Lung (tissue), 11 donors: ENCODE measurements at regions not wholly inside any gene's neighbourhood (a gene's known extent, or its start where the extent isn't known, plus 50 kb on each side); places are given as distances from the start of the nearest gene placed in this dataset.

Source experiments
- ATAC-seq: fragments of 200-7000 bp; cut with Tn5 transposase; one replicate; pipeline ENCODE4 v1.9.1; 2020; ENCODE audit warnings: moderate number of reproducible peaks; ENCODE audit not compliant: insufficient read depth, low FRiP score
- DNase-seq, 3 donors: peaks; one replicate each; pipeline ENCODE4 v3.0.0-alpha.2; 2013 to 2017
- H3K27ac ChIP-seq, 2 donors: one replicate each; pipeline ENCODE4 v1.5.1; 2013; ENCODE audit warnings: mild to moderate bottlenecking in 2 of 2, moderate library complexity in 2 of 2, control low read depth in 1 of 2, inconsistent platforms in 1 of 2, low read depth in 1 of 2, low read length in 1 of 2
- H3K27me3 ChIP-seq, 3 donors: one replicate each; pipeline ENCODE4 v1.5.1; 2013; ENCODE audit warnings: low read length in 2 of 3; ENCODE audit not compliant: control insufficient read depth in 3 of 3, insufficient read depth in 3 of 3
- H3K36me3 ChIP-seq, 4 donors: one replicate each; pipeline ENCODE4 v1.5.1; 2013; ENCODE audit warnings: low read length in 4 of 4, mild to moderate bottlenecking in 1 of 4, moderate library complexity in 1 of 4; ENCODE audit not compliant: control insufficient read depth in 4 of 4, insufficient read depth in 4 of 4
- H3K4me1 ChIP-seq, 5 donors: one replicate each; pipeline ENCODE4 v1.5.1; 2013; ENCODE audit warnings: low read length in 5 of 5, mild to moderate bottlenecking in 2 of 5, moderate library complexity in 1 of 5; ENCODE audit not compliant: control insufficient read depth in 5 of 5, insufficient read depth in 5 of 5
- H3K4me3 ChIP-seq: one replicate; pipeline ENCODE4 v1.5.1; 2013; ENCODE audit warnings: mild to moderate bottlenecking, control low read depth, moderate library complexity
- H3K9ac ChIP-seq, 2 donors: one replicate each; pipeline ENCODE4 v1.5.1; 2013; ENCODE audit warnings: low read length in 2 of 2, control low read depth in 1 of 2; ENCODE audit not compliant: insufficient read depth in 1 of 2
- H3K9me3 ChIP-seq, 4 donors: one replicate each; pipeline ENCODE4 v1.5.1; 2013; ENCODE audit warnings: low read length in 3 of 4, mild to moderate bottlenecking in 1 of 4, moderate library complexity in 1 of 4; ENCODE audit not compliant: control insufficient read depth in 4 of 4, insufficient read depth in 3 of 4
- WGBS, 2 donors: extraction: QIAGEN DNeasy Blood & Tissue Kit; methylation state at CpG; one replicate each; pipeline ENCODE4 v1.1.7; 2013; 5-methylcytosine and 5-hydroxymethylcytosine counted together
- TF ChIP-seq, protein P1 (sequence below): IDR thresholded peaks from 2 replicates; pipeline ENCODE4 v1.5.1; 2012; ENCODE audit warnings: mild to moderate bottlenecking; ENCODE audit errors: control extremely low read depth, extremely low read depth
- donor health status: control.
- donor health status: control.
- donor health status: Bipolar disorder and iron deficiency.
- donor health status: healthy.
- donor health status: DM: yes; HTN: yes; CAD: no.

- H3K27ac ChIP-seq: no peak overlapping the region
- no peak overlapping the region for H3K9ac ChIP-seq
- no peaks in the 10 kb centered on the region for H3K36me3 ChIP-seq
- no peak for ATAC-seq
- H3K27me3 ChIP-seq: peaks cover 0 to 4% (median 0%) of the 10 kb centered on the region in 3 donors
- H3K4me1 ChIP-seq: no peaks in the 10 kb centered on the region
- H3K9me3 ChIP-seq: peaks cover 0 to 5% (median 4%) of the 10 kb centered on the region in 4 donors
- 53 to 60% methylated on average over 11 of the region's 11 CpGs for WGBS, 2 donors
- no peak for DNase-seq
- TF ChIP-seq, protein P1, sequence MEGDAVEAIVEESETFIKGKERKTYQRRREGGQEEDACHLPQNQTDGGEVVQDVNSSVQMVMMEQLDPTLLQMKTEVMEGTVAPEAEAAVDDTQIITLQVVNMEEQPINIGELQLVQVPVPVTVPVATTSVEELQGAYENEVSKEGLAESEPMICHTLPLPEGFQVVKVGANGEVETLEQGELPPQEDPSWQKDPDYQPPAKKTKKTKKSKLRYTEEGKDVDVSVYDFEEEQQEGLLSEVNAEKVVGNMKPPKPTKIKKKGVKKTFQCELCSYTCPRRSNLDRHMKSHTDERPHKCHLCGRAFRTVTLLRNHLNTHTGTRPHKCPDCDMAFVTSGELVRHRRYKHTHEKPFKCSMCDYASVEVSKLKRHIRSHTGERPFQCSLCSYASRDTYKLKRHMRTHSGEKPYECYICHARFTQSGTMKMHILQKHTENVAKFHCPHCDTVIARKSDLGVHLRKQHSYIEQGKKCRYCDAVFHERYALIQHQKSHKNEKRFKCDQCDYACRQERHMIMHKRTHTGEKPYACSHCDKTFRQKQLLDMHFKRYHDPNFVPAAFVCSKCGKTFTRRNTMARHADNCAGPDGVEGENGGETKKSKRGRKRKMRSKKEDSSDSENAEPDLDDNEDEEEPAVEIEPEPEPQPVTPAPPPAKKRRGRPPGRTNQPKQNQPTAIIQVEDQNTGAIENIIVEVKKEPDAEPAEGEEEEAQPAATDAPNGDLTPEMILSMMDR: no peak
- H3K4me3 ChIP-seq: no peak overlapping the region
These were observed 239.5 kb downstream of the BUD13 start for GRCh38 chr11:116533186-116533825.

GRCh38 chr11:116532066-116532465 lies 240.7 kb downstream of the BUD13 start:
- no peaks in the 10 kb centered on the region for H3K36me3 ChIP-seq
- ATAC-seq (no peak), DNase-seq (no peak)
- WGBS, 2 donors: 80 to 82% methylated on average over 8 of the region's 8 CpGs
- peaks cover 0 to 4% (median 0%) of the 10 kb centered on the region in 3 donors for H3K27me3 ChIP-seq
- H3K4me3 ChIP-seq: no peak overlapping the region
- TF ChIP-seq, protein P1: no peak
- H3K9ac ChIP-seq: no peak overlapping the region
- H3K27ac ChIP-seq: no peak overlapping the region
- H3K4me1 ChIP-seq: no peaks in the 10 kb centered on the region
- H3K9me3 ChIP-seq: peaks cover 0 to 5% (median 4%) of the 10 kb centered on the region in 4 donors

DNA sequence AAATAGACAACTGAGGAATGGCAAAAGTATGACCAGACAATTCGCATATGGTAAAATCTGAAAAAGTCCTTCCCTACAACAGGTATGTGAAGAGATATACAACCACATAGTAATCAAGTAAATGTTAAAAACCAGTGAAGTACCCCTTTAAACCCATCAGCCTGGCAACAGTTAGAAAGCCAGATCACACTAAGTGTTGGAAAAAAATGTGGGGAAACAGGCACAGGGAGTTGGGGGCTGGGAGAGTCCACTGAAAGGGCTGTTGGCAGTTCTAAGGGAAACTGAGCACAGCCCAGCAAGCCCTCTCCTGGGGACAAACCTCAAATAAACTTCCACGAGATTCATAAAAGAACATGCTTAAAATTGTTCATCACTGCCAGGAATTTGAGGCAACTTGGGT lies 242.1 kb downstream of the BUD13 start:
- no peak overlapping the region for H3K27ac ChIP-seq
- whole genome bisulfite sequencing, 2 donors: 94 to 96% methylated on average over 2 of the region's 2 CpGs
- H3K27me3 ChIP-seq: peaks cover 0 to 4% (median 0%) of the 10 kb centered on the region in 3 donors
- peaks cover 0 to 5% (median 4%) of the 10 kb centered on the region in 4 donors for H3K9me3 ChIP-seq
- no peaks in the 10 kb centered on the region for H3K36me3 ChIP-seq
- DNase-seq: no peak
- H3K9ac ChIP-seq: no peak overlapping the region
- TF ChIP-seq, protein P1: no peak
- ATAC-seq: no peak
- H3K4me3 ChIP-seq: no peak overlapping the region
- no peaks in the 10 kb centered on the region for H3K4me1 ChIP-seq

- Histone ChIP-seq H3K27ac (no peak overlapping the region), H3K9me3 (peaks cover 0 to 5% (median 4%) of the 10 kb centered on the region in 4 donors), H3K4me1 (no peaks in the 10 kb centered on the region), H3K4me3 (no peak overlapping the region), H3K9ac (no peak overlapping the region), H3K27me3 (no peaks in the 10 kb centered on the region), H3K36me3 (no peaks in the 10 kb centered on the region)
- DNase-seq (no peak), ATAC-seq (no peak)
- 52 to 64% methylated on average over 4 of the region's 4 CpGs for WGBS, 2 donors
- TF ChIP-seq, protein P1: no peak
These were observed 243.5 kb downstream of the BUD13 start for GRCh38 chr11:116529271-116529670.
